ENCODE measurements at regions not wholly inside any gene's neighbourhood (a gene's known extent, or its start where the extent isn't known, plus 50 kb on each side); places are given as distances from the start of the nearest gene placed in this dataset.

- Histone ChIP-seq H3K4me1 (peaks cover 14% of the 10 kb centered on the region), H3K27me3 (ENCODE audit: low read depth) (no peaks in the 10 kb centered on the region), H3K9me3 (replicated peaks) (no peaks in the 10 kb centered on the region), H3K27ac (replicated peaks) (no peak overlapping the region), H3K36me3 (no peaks in the 10 kb centered on the region), H3K4me3 (no peak overlapping the region)
- intact Hi-C loops (cut with micrococcal nuclease): no loop called here
- DNase-seq: no peak
- no peak for TF ChIP-seq CTCF (IDR thresholded peaks at IDR 0.05; ENCODE audit: borderline replicate concordance)
Observed at GRCh38 chr6:164694386-164694785, 615.0 kb downstream of the C6orf118 start.

- H3K4me1 ChIP-seq: peaks cover 14% of the 10 kb centered on the region
- DNase-seq: no peak
- H3K27me3 ChIP-seq (ENCODE audit: low read depth): no peaks in the 10 kb centered on the region
- H3K9me3 ChIP-seq (replicated peaks): no peaks in the 10 kb centered on the region
- no peak overlapping the region for H3K27ac ChIP-seq (replicated peaks)
- no peaks in the 10 kb centered on the region for H3K36me3 ChIP-seq
- no peak for TF ChIP-seq CTCF (IDR thresholded peaks at IDR 0.05; ENCODE audit: borderline replicate concordance)
- intact Hi-C loops (cut with micrococcal nuclease): no loop called here
- H3K4me3 ChIP-seq: no peak overlapping the region
Observed at GRCh38 chr6:164693944-164694343, 615.5 kb downstream of the C6orf118 start.

GRCh38 chr6:164692772-164693510, 616.5 kb downstream of the C6orf118 start:
- Histone ChIP-seq H3K4me1 (peaks cover 14% of the 10 kb centered on the region), H3K27ac (replicated peaks) (no peak overlapping the region), H3K36me3 (no peaks in the 10 kb centered on the region), H3K4me3 (no peak overlapping the region), H3K27me3 (ENCODE audit: low read depth) (no peaks in the 10 kb centered on the region), H3K9me3 (replicated peaks) (no peaks in the 10 kb centered on the region)
- DNase-seq: no peak
- intact Hi-C loops (cut with micrococcal nuclease): no loop called here
- TF ChIP-seq CTCF (IDR thresholded peaks at IDR 0.05; ENCODE audit: borderline replicate concordance): no peak

- H3K36me3 ChIP-seq: no peaks in the 10 kb centered on the region
- no peak for TF ChIP-seq CTCF (IDR thresholded peaks at IDR 0.05; ENCODE audit: borderline replicate concordance)
- no peak overlapping the region for H3K4me3 ChIP-seq
- no peak for DNase-seq
- no peak overlapping the region for H3K27ac ChIP-seq (replicated peaks)
- no peaks in the 10 kb centered on the region for H3K9me3 ChIP-seq (replicated peaks)
- no peaks in the 10 kb centered on the region for H3K27me3 ChIP-seq (ENCODE audit: low read depth)
- H3K4me1 ChIP-seq: peaks cover 9% of the 10 kb centered on the region
- intact Hi-C loops (cut with micrococcal nuclease): no loop called here
Observed at GRCh38 chr6:164690702-164691500, 618.5 kb downstream of the C6orf118 start.

- H3K36me3 ChIP-seq: no peaks in the 10 kb centered on the region
- H3K4me3 ChIP-seq: no peak overlapping the region
- no peak for TF ChIP-seq CTCF (IDR thresholded peaks at IDR 0.05; ENCODE audit: borderline replicate concordance)
- intact Hi-C loops (cut with micrococcal nuclease): no loop called here
- DNase-seq: no peak
- peaks cover 3% of the 10 kb centered on the region for H3K4me1 ChIP-seq
- H3K9me3 ChIP-seq (replicated peaks): no peaks in the 10 kb centered on the region
- H3K27ac ChIP-seq (replicated peaks): no peak overlapping the region
- H3K27me3 ChIP-seq (ENCODE audit: low read depth): no peaks in the 10 kb centered on the region
Observed at GRCh38 chr6:164690241-164690640, 619.2 kb downstream of the C6orf118 start.

All from left ventricle myocardium inferior (tissue), 1 donor.